GM12878 (cell line): ENCODE measurements at regions not wholly inside any gene's neighbourhood (a gene's known extent, or its start where the extent isn't known, plus 50 kb on each side); places are given as distances from the start of the nearest gene placed in this dataset.

Experiments used
- ASH2L ChIP-seq: fragments of 300-600, 200-600 bp; sonication (generic); IDR thresholded peaks from 2 replicates; pipeline ENCODE4 v1.6.1; 2017; ENCODE audit warnings: low read depth, mild to moderate bottlenecking, borderline replicate concordance
- EP300 ChIP-seq, 2 experiments: fragments of 150-350 bp in 1 of 2; IDR thresholded peaks; 2 replicates each; pipeline ENCODE4 v1.6.1; 2011 to 2012; ENCODE audit warnings: low read depth in 2 of 2, low read length in 2 of 2, borderline replicate concordance in 1 of 2, improper control_type of control experiment in 1 of 2, inconsistent platforms in 1 of 2; ENCODE audit not compliant: control insufficient read depth in 1 of 2
- EZH2 ChIP-seq: IDR thresholded peaks from 2 replicates; pipeline ENCODE4 v1.6.1; 2012; ENCODE audit warnings: low read depth, mild to moderate bottlenecking, control low read depth, inconsistent platforms, low read length, borderline replicate concordance; ENCODE audit not compliant: control insufficient read depth
- FOS ChIP-seq: IDR thresholded peaks from 3 replicates; pipeline ENCODE4 v1.6.1; 2011; ENCODE audit warnings: borderline replicate concordance; ENCODE audit not compliant: insufficient read length; ENCODE audit errors: extremely low read depth
- NFXL1 ChIP-seq: fragments of 450-650 bp; IDR thresholded peaks from 2 replicates; pipeline ENCODE4 v1.6.1; 2017; ENCODE audit warnings: antibody characterized with exemption, mild to moderate bottlenecking, borderline replicate concordance
- RFX5 ChIP-seq: IDR thresholded peaks from 2 replicates; pipeline ENCODE4 v1.6.1; 2011; ENCODE audit warnings: low read depth, low read length, improper control_type of control experiment
- SIN3A ChIP-seq: IDR thresholded peaks from 2 replicates; pipeline ENCODE4 v1.6.1; 2012; ENCODE audit warnings: low read depth, low read length, improper control_type of control experiment
- SIX5 ChIP-seq: IDR thresholded peaks from 2 replicates; pipeline ENCODE4 v1.6.1; 2011; ENCODE audit warnings: mild to moderate bottlenecking, low read depth, low read length, moderate library complexity; ENCODE audit not compliant: severe bottlenecking
- ZNF24 ChIP-seq: fragments of 450-650 bp; IDR thresholded peaks from 2 replicates; pipeline ENCODE4 v1.6.1; 2017; ENCODE audit warnings: antibody characterized with exemption, mild to moderate bottlenecking
- TF ChIP-seq, protein P1 (sequence below), 3 experiments: IDR thresholded peaks in 2 of 3; conservative IDR thresholded peaks in 1 of 3; 2 replicates each; pipeline ENCODE4 v1.5.1; 2011; ENCODE audit warnings: low read depth in 3 of 3, low read length in 3 of 3, mild to moderate bottlenecking in 3 of 3, control low read depth in 2 of 3, moderate library complexity in 2 of 3, inconsistent platforms in 1 of 3, mixed read lengths in 1 of 3; ENCODE audit not compliant: control insufficient read depth in 2 of 3, insufficient read depth in 1 of 3; ENCODE audit errors: extremely low read depth in 1 of 3
- TF ChIP-seq, protein P2 (sequence below): IDR thresholded peaks from 2 replicates; pipeline ENCODE4 v1.6.1; 2012; ENCODE audit warnings: low read depth, low read length, improper control_type of control experiment
- TF ChIP-seq, protein P3 (sequence below): fragments of 450-650 bp; IDR thresholded peaks from 2 replicates; pipeline ENCODE4 v1.6.1; 2017; ENCODE audit warnings: mild to moderate bottlenecking
- TF ChIP-seq, protein P4 (sequence below): fragments of 450-650 bp; IDR thresholded peaks from 2 replicates; pipeline ENCODE4 v1.6.1; 2017; ENCODE audit warnings: mild to moderate bottlenecking, moderate library complexity
- TF ChIP-seq, protein P5 (sequence below): fragments of 450-650 bp; formaldehyde crosslinking; IDR thresholded peaks from 2 replicates; pipeline ENCODE4 v1.4.0; 2020; ENCODE audit warnings: mild to moderate bottlenecking, moderate library complexity

DNA sequence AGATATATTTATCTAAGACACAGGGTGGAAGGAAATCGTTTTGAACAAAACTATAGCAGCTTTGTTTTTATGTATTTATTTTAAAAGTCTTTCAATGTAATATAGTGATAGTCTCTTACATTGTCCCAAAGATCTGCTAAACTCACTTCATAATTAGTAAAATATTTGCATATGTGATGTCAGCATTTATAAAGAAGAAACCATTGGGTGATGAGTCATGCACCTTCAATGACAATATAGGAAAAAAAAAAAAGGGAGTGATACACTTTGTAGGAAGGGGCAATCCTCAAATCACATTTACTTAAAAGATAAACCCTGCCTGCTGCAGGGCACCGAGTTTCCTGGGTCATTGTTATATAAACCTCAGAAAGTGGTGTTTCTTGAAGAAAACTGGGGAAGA is 112.4 kb upstream of the SEMA3C start:
- TF ChIP-seq SIN3A (no peak), EZH2 (no peak), ZNF24 (no peak), FOS (no peak), EP300 (IDR thresholded peaks at IDR 0.05; ENCODE audit: borderline replicate concordance in 1 of 2, control insufficient read depth in 1 of 2, low read depth in 2 of 2, low read length in 2 of 2) (no peak), SIX5 (no peak), ASH2L (no peak), RFX5 (no peak), NFXL1 (no peak)
- TF ChIP-seq, protein P1, sequence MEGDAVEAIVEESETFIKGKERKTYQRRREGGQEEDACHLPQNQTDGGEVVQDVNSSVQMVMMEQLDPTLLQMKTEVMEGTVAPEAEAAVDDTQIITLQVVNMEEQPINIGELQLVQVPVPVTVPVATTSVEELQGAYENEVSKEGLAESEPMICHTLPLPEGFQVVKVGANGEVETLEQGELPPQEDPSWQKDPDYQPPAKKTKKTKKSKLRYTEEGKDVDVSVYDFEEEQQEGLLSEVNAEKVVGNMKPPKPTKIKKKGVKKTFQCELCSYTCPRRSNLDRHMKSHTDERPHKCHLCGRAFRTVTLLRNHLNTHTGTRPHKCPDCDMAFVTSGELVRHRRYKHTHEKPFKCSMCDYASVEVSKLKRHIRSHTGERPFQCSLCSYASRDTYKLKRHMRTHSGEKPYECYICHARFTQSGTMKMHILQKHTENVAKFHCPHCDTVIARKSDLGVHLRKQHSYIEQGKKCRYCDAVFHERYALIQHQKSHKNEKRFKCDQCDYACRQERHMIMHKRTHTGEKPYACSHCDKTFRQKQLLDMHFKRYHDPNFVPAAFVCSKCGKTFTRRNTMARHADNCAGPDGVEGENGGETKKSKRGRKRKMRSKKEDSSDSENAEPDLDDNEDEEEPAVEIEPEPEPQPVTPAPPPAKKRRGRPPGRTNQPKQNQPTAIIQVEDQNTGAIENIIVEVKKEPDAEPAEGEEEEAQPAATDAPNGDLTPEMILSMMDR (IDR thresholded peaks at IDR 0.05 in 2 of 3, conservative IDR thresholded peaks at IDR 0.05 in 1 of 3; ENCODE audit: control insufficient read depth in 2 of 3, extremely low read depth in 1 of 3, insufficient read depth in 1 of 3, low read depth in 3 of 3, low read length in 3 of 3): no peak
- TF ChIP-seq, protein P2, sequence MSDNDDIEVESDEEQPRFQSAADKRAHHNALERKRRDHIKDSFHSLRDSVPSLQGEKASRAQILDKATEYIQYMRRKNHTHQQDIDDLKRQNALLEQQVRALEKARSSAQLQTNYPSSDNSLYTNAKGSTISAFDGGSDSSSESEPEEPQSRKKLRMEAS: no peak
- TF ChIP-seq, protein P3, sequence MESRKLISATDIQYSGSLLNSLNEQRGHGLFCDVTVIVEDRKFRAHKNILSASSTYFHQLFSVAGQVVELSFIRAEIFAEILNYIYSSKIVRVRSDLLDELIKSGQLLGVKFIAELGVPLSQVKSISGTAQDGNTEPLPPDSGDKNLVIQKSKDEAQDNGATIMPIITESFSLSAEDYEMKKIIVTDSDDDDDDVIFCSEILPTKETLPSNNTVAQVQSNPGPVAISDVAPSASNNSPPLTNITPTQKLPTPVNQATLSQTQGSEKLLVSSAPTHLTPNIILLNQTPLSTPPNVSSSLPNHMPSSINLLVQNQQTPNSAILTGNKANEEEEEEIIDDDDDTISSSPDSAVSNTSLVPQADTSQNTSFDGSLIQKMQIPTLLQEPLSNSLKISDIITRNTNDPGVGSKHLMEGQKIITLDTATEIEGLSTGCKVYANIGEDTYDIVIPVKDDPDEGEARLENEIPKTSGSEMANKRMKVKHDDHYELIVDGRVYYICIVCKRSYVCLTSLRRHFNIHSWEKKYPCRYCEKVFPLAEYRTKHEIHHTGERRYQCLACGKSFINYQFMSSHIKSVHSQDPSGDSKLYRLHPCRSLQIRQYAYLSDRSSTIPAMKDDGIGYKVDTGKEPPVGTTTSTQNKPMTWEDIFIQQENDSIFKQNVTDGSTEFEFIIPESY: no peak
- TF ChIP-seq, protein P4, sequence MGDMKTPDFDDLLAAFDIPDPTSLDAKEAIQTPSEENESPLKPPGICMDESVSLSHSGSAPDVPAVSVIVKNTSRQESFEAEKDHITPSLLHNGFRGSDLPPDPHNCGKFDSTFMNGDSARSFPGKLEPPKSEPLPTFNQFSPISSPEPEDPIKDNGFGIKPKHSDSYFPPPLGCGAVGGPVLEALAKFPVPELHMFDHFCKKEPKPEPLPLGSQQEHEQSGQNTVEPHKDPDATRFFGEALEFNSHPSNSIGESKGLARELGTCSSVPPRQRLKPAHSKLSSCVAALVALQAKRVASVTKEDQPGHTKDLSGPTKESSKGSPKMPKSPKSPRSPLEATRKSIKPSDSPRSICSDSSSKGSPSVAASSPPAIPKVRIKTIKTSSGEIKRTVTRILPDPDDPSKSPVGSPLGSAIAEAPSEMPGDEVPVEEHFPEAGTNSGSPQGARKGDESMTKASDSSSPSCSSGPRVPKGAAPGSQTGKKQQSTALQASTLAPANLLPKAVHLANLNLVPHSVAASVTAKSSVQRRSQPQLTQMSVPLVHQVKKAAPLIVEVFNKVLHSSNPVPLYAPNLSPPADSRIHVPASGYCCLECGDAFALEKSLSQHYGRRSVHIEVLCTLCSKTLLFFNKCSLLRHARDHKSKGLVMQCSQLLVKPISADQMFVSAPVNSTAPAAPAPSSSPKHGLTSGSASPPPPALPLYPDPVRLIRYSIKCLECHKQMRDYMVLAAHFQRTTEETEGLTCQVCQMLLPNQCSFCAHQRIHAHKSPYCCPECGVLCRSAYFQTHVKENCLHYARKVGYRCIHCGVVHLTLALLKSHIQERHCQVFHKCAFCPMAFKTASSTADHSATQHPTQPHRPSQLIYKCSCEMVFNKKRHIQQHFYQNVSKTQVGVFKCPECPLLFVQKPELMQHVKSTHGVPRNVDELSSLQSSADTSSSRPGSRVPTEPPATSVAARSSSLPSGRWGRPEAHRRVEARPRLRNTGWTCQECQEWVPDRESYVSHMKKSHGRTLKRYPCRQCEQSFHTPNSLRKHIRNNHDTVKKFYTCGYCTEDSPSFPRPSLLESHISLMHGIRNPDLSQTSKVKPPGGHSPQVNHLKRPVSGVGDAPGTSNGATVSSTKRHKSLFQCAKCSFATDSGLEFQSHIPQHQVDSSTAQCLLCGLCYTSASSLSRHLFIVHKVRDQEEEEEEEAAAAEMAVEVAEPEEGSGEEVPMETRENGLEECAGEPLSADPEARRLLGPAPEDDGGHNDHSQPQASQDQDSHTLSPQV: no peak
- TF ChIP-seq, protein P5, sequence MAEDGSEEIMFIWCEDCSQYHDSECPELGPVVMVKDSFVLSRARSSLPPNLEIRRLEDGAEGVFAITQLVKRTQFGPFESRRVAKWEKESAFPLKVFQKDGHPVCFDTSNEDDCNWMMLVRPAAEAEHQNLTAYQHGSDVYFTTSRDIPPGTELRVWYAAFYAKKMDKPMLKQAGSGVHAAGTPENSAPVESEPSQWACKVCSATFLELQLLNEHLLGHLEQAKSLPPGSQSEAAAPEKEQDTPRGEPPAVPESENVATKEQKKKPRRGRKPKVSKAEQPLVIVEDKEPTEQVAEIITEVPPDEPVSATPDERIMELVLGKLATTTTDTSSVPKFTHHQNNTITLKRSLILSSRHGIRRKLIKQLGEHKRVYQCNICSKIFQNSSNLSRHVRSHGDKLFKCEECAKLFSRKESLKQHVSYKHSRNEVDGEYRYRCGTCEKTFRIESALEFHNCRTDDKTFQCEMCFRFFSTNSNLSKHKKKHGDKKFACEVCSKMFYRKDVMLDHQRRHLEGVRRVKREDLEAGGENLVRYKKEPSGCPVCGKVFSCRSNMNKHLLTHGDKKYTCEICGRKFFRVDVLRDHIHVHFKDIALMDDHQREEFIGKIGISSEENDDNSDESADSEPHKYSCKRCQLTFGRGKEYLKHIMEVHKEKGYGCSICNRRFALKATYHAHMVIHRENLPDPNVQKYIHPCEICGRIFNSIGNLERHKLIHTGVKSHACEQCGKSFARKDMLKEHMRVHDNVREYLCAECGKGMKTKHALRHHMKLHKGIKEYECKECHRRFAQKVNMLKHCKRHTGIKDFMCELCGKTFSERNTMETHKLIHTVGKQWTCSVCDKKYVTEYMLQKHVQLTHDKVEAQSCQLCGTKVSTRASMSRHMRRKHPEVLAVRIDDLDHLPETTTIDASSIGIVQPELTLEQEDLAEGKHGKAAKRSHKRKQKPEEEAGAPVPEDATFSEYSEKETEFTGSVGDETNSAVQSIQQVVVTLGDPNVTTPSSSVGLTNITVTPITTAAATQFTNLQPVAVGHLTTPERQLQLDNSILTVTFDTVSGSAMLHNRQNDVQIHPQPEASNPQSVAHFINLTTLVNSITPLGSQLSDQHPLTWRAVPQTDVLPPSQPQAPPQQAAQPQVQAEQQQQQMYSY: no peak
